ENCODE measurements at regions not wholly inside any gene's neighbourhood (a gene's known extent, or its start where the extent isn't known, plus 50 kb on each side); places are given as distances from the start of the nearest gene placed in this dataset.
A peak's percentile ranks its signal among the peaks of the same experiment; 100 is the strongest.

- Mint-ChIP-seq H3K4me3 (no peak overlapping the region), H3K9me3 (peaks cover 4% of the 10 kb centered on the region), H3K27ac (no peak overlapping the region), H3K36me3 (no peaks in the 10 kb centered on the region), H3K27me3 (ENCODE audit: low read depth) (no peaks in the 10 kb centered on the region), H3K4me1 (no peaks in the 10 kb centered on the region)
- no peak for DNase-seq (ENCODE audit: low spot score in 2 of 2, unreplicated experiment in 2 of 2)
- TF ChIP-seq, protein P1, sequence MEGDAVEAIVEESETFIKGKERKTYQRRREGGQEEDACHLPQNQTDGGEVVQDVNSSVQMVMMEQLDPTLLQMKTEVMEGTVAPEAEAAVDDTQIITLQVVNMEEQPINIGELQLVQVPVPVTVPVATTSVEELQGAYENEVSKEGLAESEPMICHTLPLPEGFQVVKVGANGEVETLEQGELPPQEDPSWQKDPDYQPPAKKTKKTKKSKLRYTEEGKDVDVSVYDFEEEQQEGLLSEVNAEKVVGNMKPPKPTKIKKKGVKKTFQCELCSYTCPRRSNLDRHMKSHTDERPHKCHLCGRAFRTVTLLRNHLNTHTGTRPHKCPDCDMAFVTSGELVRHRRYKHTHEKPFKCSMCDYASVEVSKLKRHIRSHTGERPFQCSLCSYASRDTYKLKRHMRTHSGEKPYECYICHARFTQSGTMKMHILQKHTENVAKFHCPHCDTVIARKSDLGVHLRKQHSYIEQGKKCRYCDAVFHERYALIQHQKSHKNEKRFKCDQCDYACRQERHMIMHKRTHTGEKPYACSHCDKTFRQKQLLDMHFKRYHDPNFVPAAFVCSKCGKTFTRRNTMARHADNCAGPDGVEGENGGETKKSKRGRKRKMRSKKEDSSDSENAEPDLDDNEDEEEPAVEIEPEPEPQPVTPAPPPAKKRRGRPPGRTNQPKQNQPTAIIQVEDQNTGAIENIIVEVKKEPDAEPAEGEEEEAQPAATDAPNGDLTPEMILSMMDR (IDR thresholded peaks at IDR 0.05; ENCODE audit: unreplicated experiment): no peak
Observed at GRCh38 chr5:51273021-51273420, 110.2 kb upstream of the ISL1 start.

- Mint-ChIP-seq H3K27me3 (ENCODE audit: low read depth) (no peaks in the 10 kb centered on the region), H3K9me3 (peaks cover 4% of the 10 kb centered on the region), H3K36me3 (no peaks in the 10 kb centered on the region), H3K27ac (no peak overlapping the region), H3K4me3 (no peak overlapping the region), H3K4me1 (peaks cover 7% of the 10 kb centered on the region)
- no peak for DNase-seq (ENCODE audit: low spot score in 2 of 2, unreplicated experiment in 2 of 2)
- TF ChIP-seq, protein P1 (IDR thresholded peaks at IDR 0.05; ENCODE audit: unreplicated experiment): no peak
Observed at GRCh38 chr5:51273871-51274270, 109.4 kb upstream of the ISL1 start.

DNA sequence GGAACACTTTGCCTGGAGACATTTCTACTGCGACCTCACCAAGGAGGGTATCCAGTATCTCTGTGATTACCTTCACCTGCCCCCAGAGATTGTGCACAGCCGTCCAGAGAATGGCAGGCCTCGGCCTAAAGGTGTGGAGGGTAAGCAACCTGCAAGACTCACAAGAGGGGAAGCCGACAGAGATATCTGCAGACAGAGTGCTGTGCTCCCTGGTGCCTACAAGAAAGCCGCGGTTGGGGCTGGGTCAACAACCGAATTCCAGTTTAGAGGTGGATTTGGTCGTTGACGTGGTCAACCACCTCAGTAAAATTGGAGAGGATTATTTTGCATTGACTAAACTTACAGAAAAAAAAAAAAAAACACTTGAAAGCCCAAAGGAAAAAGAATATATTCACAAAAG is 107.8 kb upstream of the ISL1 start:
- Mint-ChIP-seq H3K36me3 (no peaks in the 10 kb centered on the region), H3K27ac (no peak overlapping the region), H3K27me3 (ENCODE audit: low read depth) (no peaks in the 10 kb centered on the region), H3K9me3 (peaks cover 4% of the 10 kb centered on the region), H3K4me3 (no peak overlapping the region), H3K4me1 (peaks cover 20% of the 10 kb centered on the region)
- no peak for DNase-seq (ENCODE audit: low spot score in 2 of 2, unreplicated experiment in 2 of 2)
- TF ChIP-seq, protein P1 (IDR thresholded peaks at IDR 0.05; ENCODE audit: unreplicated experiment): no peak

- H3K27me3 Mint-ChIP-seq (ENCODE audit: low read depth): no peaks in the 10 kb centered on the region
- H3K27ac Mint-ChIP-seq: no peak overlapping the region
- DNase-seq (ENCODE audit: low spot score in 2 of 2, unreplicated experiment in 2 of 2): no peak
- no peaks in the 10 kb centered on the region for H3K36me3 Mint-ChIP-seq
- peaks cover 4% of the 10 kb centered on the region for H3K9me3 Mint-ChIP-seq
- H3K4me1 Mint-ChIP-seq: peaks cover 28% of the 10 kb centered on the region
- H3K4me3 Mint-ChIP-seq: no peak overlapping the region
- TF ChIP-seq, protein P1 (IDR thresholded peaks at IDR 0.05; ENCODE audit: unreplicated experiment): no peak
Observed at GRCh38 chr5:51276250-51276649, 107.0 kb upstream of the ISL1 start.

DNA sequence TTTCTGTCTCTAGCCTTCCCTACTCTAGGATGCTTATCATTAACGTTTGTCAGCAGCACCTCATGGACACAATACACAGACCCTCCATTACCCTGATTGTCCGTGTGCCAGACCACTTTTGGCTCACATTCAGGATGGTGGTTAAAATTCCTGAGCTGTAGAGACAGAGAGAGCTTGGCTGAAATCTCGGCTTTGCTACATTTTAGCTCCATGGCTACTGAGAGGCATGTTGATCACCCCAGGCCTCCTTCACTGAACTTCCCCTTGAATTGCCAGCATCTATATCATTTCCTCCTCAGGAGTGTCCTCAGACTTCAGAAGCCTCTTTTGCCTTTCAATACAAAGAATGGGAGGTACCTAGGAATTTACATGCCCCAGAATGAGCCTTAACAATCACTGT is 104.7 kb upstream of the ISL1 start:
- Mint-ChIP-seq H3K9me3 (peaks cover 4% of the 10 kb centered on the region), H3K4me1 (peaks cover 30% of the 10 kb centered on the region), H3K4me3 (no peak overlapping the region), H3K27me3 (ENCODE audit: low read depth) (no peaks in the 10 kb centered on the region), H3K27ac (peak overlapping the region; percentile 71), H3K36me3 (no peaks in the 10 kb centered on the region)
- DNase-seq (ENCODE audit: low spot score in 2 of 2, unreplicated experiment in 2 of 2): no peak
- TF ChIP-seq, protein P1 (IDR thresholded peaks at IDR 0.05; ENCODE audit: unreplicated experiment): no peak
